ENCODE measurements at regions not wholly inside any gene's neighbourhood (a gene's known extent, or its start where the extent isn't known, plus 50 kb on each side); places are given as distances from the start of the nearest gene placed in this dataset.
"Not testable (repeated sequence)": the region's sequence is repeated elsewhere in the genome, so short reads cannot be mapped to it uniquely, and the experiment has no call there.

DNA sequence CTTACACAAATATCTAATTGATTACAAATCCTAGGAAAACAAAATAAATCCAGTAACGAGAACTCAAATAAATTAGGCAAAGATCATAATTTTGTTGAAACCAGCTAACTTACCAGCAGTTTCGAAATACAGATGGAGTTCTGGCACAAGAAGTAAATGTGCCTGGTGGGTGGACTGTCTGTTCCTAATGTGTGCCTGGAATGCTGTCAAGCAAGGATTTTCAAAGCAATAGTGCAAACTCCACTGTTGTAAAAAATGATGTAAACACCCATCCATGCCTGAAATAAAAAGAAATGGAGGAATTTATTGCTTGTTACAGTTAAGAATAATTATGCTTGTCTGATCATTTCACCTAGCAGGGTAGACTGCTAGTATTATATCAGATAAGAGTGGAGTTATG is 423.9 kb upstream of the MAP2 start:
- H3K9me3 ChIP-seq = no peaks in the 10 kb centered on the region
- no peak for DNase-seq (ENCODE audit: low spot score in 2 of 2)
- intact Hi-C loops (cut with DNase I) = no loop called here
- TF ChIP-seq, protein P1, sequence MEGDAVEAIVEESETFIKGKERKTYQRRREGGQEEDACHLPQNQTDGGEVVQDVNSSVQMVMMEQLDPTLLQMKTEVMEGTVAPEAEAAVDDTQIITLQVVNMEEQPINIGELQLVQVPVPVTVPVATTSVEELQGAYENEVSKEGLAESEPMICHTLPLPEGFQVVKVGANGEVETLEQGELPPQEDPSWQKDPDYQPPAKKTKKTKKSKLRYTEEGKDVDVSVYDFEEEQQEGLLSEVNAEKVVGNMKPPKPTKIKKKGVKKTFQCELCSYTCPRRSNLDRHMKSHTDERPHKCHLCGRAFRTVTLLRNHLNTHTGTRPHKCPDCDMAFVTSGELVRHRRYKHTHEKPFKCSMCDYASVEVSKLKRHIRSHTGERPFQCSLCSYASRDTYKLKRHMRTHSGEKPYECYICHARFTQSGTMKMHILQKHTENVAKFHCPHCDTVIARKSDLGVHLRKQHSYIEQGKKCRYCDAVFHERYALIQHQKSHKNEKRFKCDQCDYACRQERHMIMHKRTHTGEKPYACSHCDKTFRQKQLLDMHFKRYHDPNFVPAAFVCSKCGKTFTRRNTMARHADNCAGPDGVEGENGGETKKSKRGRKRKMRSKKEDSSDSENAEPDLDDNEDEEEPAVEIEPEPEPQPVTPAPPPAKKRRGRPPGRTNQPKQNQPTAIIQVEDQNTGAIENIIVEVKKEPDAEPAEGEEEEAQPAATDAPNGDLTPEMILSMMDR (IDR thresholded peaks at IDR 0.05) = no peak
- no peaks in the 10 kb centered on the region for H3K27me3 ChIP-seq
- H3K4me1 ChIP-seq = no peaks in the 10 kb centered on the region
- no peak overlapping the region for H3K27ac ChIP-seq
- H3K36me3 ChIP-seq = no peaks in the 10 kb centered on the region
- no peak overlapping the region for H3K4me3 ChIP-seq

DNA sequence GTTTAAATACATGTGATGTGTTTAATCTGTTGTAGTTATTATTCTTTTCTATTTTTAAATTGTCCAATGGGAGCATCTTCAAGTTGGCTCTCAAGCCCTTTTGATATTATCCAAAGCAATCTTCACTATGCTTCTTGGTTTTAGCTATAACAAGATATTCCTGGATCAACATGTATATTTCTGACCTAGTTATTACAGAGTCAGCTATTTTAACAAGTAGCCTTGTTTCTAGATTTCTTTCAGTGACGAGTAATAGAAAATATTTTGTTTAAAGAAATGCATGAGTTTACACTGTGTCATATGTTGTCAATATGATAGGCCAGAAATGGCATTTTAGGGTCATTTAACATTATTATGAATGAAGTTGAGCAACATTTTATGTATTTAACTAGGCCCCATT is 421.8 kb upstream of the MAP2 start:
- TF ChIP-seq, protein P1 (IDR thresholded peaks at IDR 0.05) = no peak
- no peak overlapping the region for H3K27ac ChIP-seq
- no peak overlapping the region for H3K4me3 ChIP-seq
- intact Hi-C loops (cut with DNase I) = no loop called here
- no peaks in the 10 kb centered on the region for H3K27me3 ChIP-seq
- DNase-seq (ENCODE audit: low spot score in 2 of 2) = no peak
- no peaks in the 10 kb centered on the region for H3K9me3 ChIP-seq
- H3K4me1 ChIP-seq = no peaks in the 10 kb centered on the region
- H3K36me3 ChIP-seq = no peaks in the 10 kb centered on the region

DNA sequence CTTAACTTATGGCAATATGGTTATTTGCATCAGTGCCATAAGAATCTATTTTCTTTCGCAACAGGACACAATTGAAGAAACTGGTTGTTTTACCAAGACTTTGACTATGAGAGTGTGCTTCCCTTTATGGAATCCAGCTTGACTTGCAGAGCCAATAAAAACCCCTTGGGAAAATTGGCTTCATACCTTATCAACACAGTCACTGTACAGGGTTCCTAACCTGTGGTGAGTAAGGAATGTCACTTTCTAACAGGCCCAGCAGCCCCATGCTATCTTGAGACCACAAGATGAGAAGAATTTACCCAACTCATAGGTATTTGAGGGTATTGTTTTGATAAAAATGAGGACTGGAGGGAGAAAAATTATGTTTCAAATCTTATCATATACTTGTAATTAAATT is 418.5 kb upstream of the MAP2 start:
- intact Hi-C loops (cut with DNase I) = no loop called here
- DNase-seq (ENCODE audit: low spot score in 2 of 2) = no peak
- H3K4me1 ChIP-seq = no peaks in the 10 kb centered on the region
- H3K27ac ChIP-seq = no peak overlapping the region
- TF ChIP-seq, protein P1 (IDR thresholded peaks at IDR 0.05) = no peak
- no peaks in the 10 kb centered on the region for H3K36me3 ChIP-seq
- H3K4me3 ChIP-seq = no peak overlapping the region
- H3K27me3 ChIP-seq = no peaks in the 10 kb centered on the region
- H3K9me3 ChIP-seq = no peaks in the 10 kb centered on the region

DNA sequence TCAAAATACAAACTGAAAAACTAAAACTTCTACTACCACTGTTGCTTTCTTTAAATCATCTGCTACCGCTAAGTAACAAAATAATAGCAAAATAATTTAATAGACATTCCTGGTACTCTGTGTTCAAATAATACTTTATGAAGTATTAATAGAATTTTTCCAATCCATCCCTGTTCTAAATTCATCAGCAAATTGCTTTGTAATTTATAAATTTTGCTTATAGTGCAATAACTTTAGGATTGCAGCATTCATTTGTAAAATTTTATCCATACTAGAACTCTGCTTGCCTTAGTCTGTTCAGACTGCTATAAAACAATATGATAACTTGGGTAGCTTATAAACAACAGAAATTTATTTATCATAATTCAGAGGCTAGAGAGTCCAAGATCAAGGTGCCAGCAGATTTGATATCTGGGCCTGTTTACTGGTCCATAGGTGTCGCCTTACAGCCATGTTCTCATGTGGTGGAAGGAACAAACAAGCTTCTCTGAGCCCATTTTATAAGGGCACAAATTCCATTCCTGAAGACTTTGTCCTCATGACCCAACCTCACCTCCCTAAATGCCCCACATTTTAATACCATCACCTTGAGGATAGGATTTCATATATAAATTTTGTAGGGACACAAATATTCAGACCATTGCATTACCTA is 415.1 kb upstream of the MAP2 start:
- intact Hi-C loops (cut with DNase I) = no loop called here
- no peaks in the 10 kb centered on the region for H3K27me3 ChIP-seq
- H3K4me3 ChIP-seq = no peak overlapping the region
- H3K27ac ChIP-seq = no peak overlapping the region
- H3K9me3 ChIP-seq = no peaks in the 10 kb centered on the region
- no peak for DNase-seq (ENCODE audit: low spot score in 2 of 2)
- H3K36me3 ChIP-seq = no peaks in the 10 kb centered on the region
- TF ChIP-seq, protein P1 (IDR thresholded peaks at IDR 0.05) = no peak
- H3K4me1 ChIP-seq = no peaks in the 10 kb centered on the region

DNA sequence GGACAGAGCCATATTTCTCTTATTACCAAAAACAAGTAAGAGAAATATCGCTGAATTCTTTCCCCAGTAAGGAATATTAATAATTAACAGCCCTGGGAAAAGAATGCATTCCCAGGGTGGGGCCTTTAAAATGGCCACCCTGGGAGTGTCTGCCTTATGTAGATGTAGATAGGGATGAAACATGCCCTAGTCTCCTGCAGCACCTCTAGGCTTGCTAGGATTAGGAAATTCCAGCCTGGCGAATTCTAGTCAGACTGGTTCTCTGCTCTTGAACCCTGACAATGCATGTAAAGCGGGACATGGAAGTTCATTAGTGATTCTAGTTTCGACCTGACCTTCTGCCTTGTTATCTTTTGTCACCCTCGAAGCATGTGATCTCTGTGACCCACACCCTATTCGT is 405.2 kb upstream of the MAP2 start:
- DNase-seq (ENCODE audit: low spot score in 2 of 2); H3K36me3 ChIP-seq; intact Hi-C loops (cut with DNase I): not testable (repeated sequence)

DNA sequence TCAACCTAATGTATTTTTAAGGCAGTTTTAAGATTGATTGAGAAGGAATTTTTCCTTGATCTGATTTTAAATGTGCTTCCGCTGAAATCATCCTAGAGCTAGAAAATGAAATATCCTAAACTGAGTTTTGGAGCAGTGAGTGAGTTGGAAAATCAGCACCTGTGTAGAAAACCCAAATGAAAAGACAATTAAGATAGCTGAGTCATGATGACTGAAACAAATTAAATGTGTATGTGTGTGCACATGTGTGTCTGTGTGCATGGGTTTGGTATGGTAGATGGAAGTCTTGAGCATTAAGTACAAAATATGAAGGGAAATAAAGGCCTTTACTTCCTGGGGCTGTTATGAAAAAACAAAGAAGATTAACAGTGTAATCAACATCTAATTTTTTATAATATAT is 394.6 kb upstream of the MAP2 start:
- TF ChIP-seq, protein P1 (IDR thresholded peaks at IDR 0.05) = no peak
- H3K9me3 ChIP-seq = no peaks in the 10 kb centered on the region
- DNase-seq (ENCODE audit: low spot score in 2 of 2) = no peak
- intact Hi-C loops (cut with DNase I) = no loop called here
- H3K36me3 ChIP-seq = no peaks in the 10 kb centered on the region
- no peaks in the 10 kb centered on the region for H3K27me3 ChIP-seq
- no peaks in the 10 kb centered on the region for H3K4me1 ChIP-seq
- H3K4me3 ChIP-seq = no peak overlapping the region
- no peak overlapping the region for H3K27ac ChIP-seq

More for the DNA sequence above, 405.2 kb upstream of the MAP2 start:
- H3K4me1 ChIP-seq, H3K27ac ChIP-seq, H3K4me3 ChIP-seq, H3K9me3 ChIP-seq, H3K27me3 ChIP-seq: not testable (repeated sequence)
